Kidney epithelial cell (primary cell): ENCODE measurements at regions not wholly inside any gene's neighbourhood (a gene's known extent, or its start where the extent isn't known, plus 50 kb on each side); places are given as distances from the start of the nearest gene placed in this dataset.

Experiments used
- DNase-seq: peaks from one replicate; pipeline ENCODE4 v3.0.0-alpha.2; 2010; ENCODE audit warnings: low read depth
- H3K27me3 ChIP-seq: 2 replicates; pipeline ENCODE4 v1.6.0; 2011; ENCODE audit warnings: low read length; ENCODE audit not compliant: control insufficient read depth, insufficient read depth
- H3K36me3 ChIP-seq: 2 replicates; pipeline ENCODE4 v1.5.1; 2011; ENCODE audit warnings: low read length; ENCODE audit not compliant: control insufficient read depth, insufficient read depth
- H3K4me3 ChIP-seq: 2 replicates; pipeline ENCODE4 v1.5.1; 2011; ENCODE audit warnings: low read depth, mild to moderate bottlenecking, control low read depth, low read length
- CTCF ChIP-seq: IDR thresholded peaks from 2 replicates; pipeline ENCODE4 v1.5.1; 2011; ENCODE audit warnings: mild to moderate bottlenecking, moderate library complexity, low read length, control low read depth, inconsistent platforms; ENCODE audit not compliant: insufficient read depth, poor library complexity, severe bottlenecking

GRCh38 chr6:47149554-47149953 is 107.4 kb upstream of the ADGRF1 start:
- DNase-seq, result no peak
- Histone ChIP-seq H3K4me3 (no peak overlapping the region), H3K36me3 (no peaks in the 10 kb centered on the region), H3K27me3 (no peaks in the 10 kb centered on the region)
- TF ChIP-seq CTCF, result no peak

GRCh38 chr6:47149066-47149465 is 106.9 kb upstream of the ADGRF1 start:
- TF ChIP-seq CTCF, result no peak
- Histone ChIP-seq H3K4me3 (no peak overlapping the region), H3K27me3 (no peaks in the 10 kb centered on the region), H3K36me3 (no peaks in the 10 kb centered on the region)
- DNase-seq, result no peak

GRCh38 chr6:47147836-47148344 is 105.8 kb upstream of the ADGRF1 start:
- no peak for DNase-seq
- no peaks in the 10 kb centered on the region for H3K36me3 ChIP-seq
- no peaks in the 10 kb centered on the region for H3K27me3 ChIP-seq
- no peak overlapping the region for H3K4me3 ChIP-seq
- no peak for TF ChIP-seq CTCF

- Histone ChIP-seq H3K36me3 (no peaks in the 10 kb centered on the region), H3K4me3 (no peak overlapping the region), H3K27me3 (no peaks in the 10 kb centered on the region)
- DNase-seq, result no peak
- TF ChIP-seq CTCF, result no peak
Observed at GRCh38 chr6:47147175-47147727, 105.1 kb upstream of the ADGRF1 start.

- Histone ChIP-seq H3K36me3 (no peaks in the 10 kb centered on the region), H3K4me3 (no peak overlapping the region), H3K27me3 (no peaks in the 10 kb centered on the region)
- TF ChIP-seq CTCF, result no peak
- no peak for DNase-seq
Observed at GRCh38 chr6:47146431-47147174, 104.5 kb upstream of the ADGRF1 start.
